WERI-Rb-1 (cell line): ENCODE measurements at regions not wholly inside any gene's neighbourhood (a gene's known extent, or its start where the extent isn't known, plus 50 kb on each side); places are given as distances from the start of the nearest gene placed in this dataset.

ENCODE experiments used
- DNase-seq: peaks from one replicate; pipeline ENCODE4 v3.0.0-alpha.2; 2020
- H3K27ac ChIP-seq: fragments of 250-450 bp; sonication (Bioruptor Pico); 2 replicates; pipeline ENCODE4 v1.5.1; 2020; ENCODE audit warnings: mild to moderate bottlenecking, moderate library complexity
- H3K27me3 ChIP-seq: fragments of 250-450 bp; sonication (Bioruptor Pico); 2 replicates; pipeline ENCODE4 v1.5.1; 2021; ENCODE audit warnings: mild to moderate bottlenecking, low read depth, moderate library complexity; ENCODE audit not compliant: insufficient read depth, severe bottlenecking
- H3K36me3 ChIP-seq: fragments of 250-450 bp; sonication (Bioruptor Pico); 2 replicates; pipeline ENCODE4 v1.5.1; 2020; ENCODE audit warnings: mild to moderate bottlenecking, moderate library complexity
- H3K4me3 ChIP-seq: 2 replicates; pipeline ENCODE4 v1.5.1; 2011; ENCODE audit warnings: low read depth, mild to moderate bottlenecking, control low read depth, low read length
- H3K9me3 ChIP-seq: fragments of 250-450 bp; sonication (Bioruptor Pico); 2 replicates; pipeline ENCODE4 v1.5.1; 2021; ENCODE audit warnings: mild to moderate bottlenecking, moderate library complexity; ENCODE audit not compliant: severe bottlenecking
- CTCF ChIP-seq: IDR thresholded peaks from 2 replicates; pipeline ENCODE4 v1.5.1; 2011; ENCODE audit warnings: low read depth, mild to moderate bottlenecking, control low read depth, inconsistent platforms, low read length

GRCh38 chr10:128295003-128295402 lies 168.8 kb upstream of the MKI67 start:
- no peak for DNase-seq
- no peak overlapping the region for H3K27ac ChIP-seq
- no peaks in the 10 kb centered on the region for H3K36me3 ChIP-seq
- peaks cover 8% of the 10 kb centered on the region for H3K9me3 ChIP-seq
- no peaks in the 10 kb centered on the region for H3K27me3 ChIP-seq
- no peak overlapping the region for H3K4me3 ChIP-seq
- peak; percentile 28; the same call in 1 of the 2 replicates for TF ChIP-seq CTCF

- Histone ChIP-seq H3K9me3 (peaks cover under 1% of the 10 kb centered on the region), H3K27me3 (no peaks in the 10 kb centered on the region), H3K4me3 (no peak overlapping the region), H3K27ac (no peak overlapping the region), H3K36me3 (no peaks in the 10 kb centered on the region)
- no peak for DNase-seq
- TF ChIP-seq CTCF: no peak
Measured at GRCh38 chr10:128296253-128297007, 170.2 kb upstream of the MKI67 start.

GRCh38 chr10:128297709-128298378 lies 171.6 kb upstream of the MKI67 start:
- Histone ChIP-seq H3K9me3 (peaks cover 3% of the 10 kb centered on the region), H3K4me3 (no peak overlapping the region), H3K27ac (no peak overlapping the region), H3K36me3 (no peaks in the 10 kb centered on the region), H3K27me3 (no peaks in the 10 kb centered on the region)
- no peak for TF ChIP-seq CTCF
- DNase-seq: no peak

GRCh38 chr10:128298587-128298986 lies 172.4 kb upstream of the MKI67 start:
- Histone ChIP-seq H3K27ac (no peak overlapping the region), H3K9me3 (peaks cover 3% of the 10 kb centered on the region), H3K4me3 (no peak overlapping the region), H3K36me3 (no peaks in the 10 kb centered on the region), H3K27me3 (no peaks in the 10 kb centered on the region)
- TF ChIP-seq CTCF: no peak
- DNase-seq: no peak

GRCh38 chr10:128300290-128300824 lies 174.1 kb upstream of the MKI67 start:
- Histone ChIP-seq H3K27me3 (no peaks in the 10 kb centered on the region), H3K36me3 (no peaks in the 10 kb centered on the region), H3K27ac (no peak overlapping the region), H3K4me3 (no peak overlapping the region), H3K9me3 (peaks cover 3% of the 10 kb centered on the region)
- TF ChIP-seq CTCF: no peak
- no peak for DNase-seq
